HG02798 (cell line): ENCODE measurements at regions not wholly inside any gene's neighbourhood (a gene's known extent, or its start where the extent isn't known, plus 50 kb on each side); places are given as distances from the start of the nearest gene placed in this dataset.

Source experiments
- ATAC-seq: cut with Tn5 transposase; IDR thresholded peaks from one replicate; pipeline ENCODE4 v1.9.1; 2021; ENCODE audit warnings: mild to moderate bottlenecking; ENCODE audit not compliant: unreplicated experiment, poor library complexity

DNA sequence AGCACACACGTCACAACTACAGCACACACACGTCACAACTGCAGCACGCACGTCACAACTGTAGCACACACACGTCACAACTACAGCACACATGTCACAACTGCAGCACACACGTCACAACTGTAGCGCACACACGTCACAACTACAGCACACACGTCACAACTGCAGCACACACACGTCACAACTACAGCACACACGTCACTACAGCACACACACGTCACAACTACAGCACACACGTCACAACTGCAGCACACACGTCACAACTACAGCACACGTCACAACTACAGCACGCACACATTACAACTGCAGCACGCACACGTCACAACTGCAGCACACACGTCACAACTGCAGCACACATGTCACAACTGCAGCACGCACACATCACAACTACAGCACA lies 322.6 kb upstream of the AJAP1 start:
- no peak for ATAC-seq

- no peak for ATAC-seq
Measured at GRCh38 chr1:4336507-4336906, 317.9 kb upstream of the AJAP1 start.

DNA sequence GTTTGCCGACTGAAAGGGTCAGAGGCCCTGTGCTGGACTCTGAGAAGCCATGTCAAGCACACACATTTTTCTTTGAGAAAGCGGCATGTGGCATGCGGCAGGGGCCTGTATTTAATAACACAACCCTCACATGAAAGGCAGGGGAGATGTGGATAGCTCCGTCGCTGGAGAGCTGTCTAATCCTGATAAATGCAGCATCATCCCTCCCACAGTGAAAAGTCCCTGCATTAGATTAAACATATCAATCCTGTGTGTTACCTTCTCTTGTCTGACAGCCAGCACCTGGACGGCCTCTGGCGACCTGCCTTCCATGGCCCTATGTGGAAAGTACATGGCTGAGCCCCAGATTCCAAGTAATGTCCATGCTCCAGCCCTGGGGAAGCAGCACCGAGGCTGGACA lies 313.0 kb upstream of the AJAP1 start:
- ATAC-seq, result no peak

GRCh38 chr1:4344065-4344732 lies 310.2 kb upstream of the AJAP1 start:
- no peak for ATAC-seq

DNA sequence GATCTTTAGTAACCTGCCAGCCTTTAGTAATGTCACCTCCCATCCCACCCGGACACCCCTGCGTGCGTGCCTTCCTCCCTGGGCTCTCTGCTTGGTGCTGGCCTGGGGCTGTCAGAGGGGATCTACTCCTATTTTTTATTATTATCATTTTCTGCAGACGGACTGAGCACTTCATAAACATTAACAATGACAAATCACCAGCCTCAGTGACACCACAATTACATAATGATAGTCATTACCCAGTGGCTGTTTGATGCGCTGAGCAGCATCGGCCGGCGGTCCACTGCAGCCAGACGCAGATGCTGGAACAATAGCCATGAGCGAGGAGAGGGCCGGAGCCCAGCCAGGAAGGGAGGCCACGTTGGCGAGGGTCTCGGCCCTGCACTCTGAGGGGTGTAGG lies 309.3 kb upstream of the AJAP1 start:
- ATAC-seq, result no peak

DNA sequence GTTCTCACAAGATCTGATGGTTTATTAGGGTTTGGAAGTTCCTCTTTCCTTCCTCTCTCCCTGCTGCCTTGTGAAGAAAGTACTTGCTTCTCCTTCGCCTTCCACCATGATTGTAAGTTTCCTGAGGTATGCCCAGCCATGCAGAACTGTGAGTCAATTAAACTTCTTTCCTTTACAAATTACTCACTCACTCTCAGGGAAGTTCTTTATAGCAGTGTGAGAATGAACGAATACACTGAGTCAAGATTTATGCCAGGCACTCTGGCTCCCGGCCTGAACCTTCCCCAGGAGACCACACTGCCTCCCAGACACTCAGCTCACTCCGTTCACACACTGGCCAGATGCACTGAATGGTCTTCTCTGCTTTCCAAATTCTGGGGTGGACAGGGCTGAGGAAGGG lies 308.3 kb upstream of the AJAP1 start:
- ATAC-seq, result no peak

GRCh38 chr1:4351453-4351852 lies 303.0 kb upstream of the AJAP1 start:
- no peak for ATAC-seq

DNA sequence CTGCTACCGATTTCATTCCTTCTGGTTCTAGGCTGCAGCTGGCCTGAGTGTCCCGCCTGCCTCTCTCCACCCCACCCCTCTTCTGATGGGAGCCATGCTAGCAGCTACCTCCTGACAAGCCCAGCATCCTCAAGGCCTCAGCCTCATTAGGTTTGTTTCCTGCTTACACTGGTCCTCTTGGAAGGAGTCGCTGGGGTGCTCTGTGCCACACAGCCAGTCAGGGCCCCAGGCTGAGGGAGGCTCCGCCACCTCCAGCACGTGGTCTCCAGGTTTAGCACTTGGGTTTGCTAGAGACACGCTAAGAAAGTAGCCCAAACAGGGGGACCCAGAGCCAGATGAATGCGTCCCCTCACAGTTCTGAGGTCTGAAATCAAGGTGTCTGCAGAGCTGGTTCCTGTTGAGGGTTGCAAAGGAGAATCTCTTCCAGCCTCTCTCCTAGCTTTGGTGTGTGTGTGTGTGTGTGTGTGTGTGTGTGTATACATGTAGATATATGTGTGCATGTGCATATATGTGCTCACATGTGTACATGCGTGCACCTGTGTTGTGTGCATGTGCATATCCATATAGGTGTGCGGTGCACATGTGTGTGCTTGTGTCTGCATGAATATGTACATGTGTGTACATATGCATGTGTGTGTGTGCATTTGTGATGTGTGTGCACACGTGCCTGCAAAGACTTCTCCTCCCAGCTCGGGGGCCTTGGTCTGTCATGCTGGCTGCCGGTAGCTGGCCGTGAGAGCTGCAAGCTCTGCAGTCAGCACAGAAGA lies 301.1 kb upstream of the AJAP1 start:
- no peak for ATAC-seq

GRCh38 chr1:4355839-4356238 lies 298.6 kb upstream of the AJAP1 start:
- ATAC-seq, result no peak

DNA sequence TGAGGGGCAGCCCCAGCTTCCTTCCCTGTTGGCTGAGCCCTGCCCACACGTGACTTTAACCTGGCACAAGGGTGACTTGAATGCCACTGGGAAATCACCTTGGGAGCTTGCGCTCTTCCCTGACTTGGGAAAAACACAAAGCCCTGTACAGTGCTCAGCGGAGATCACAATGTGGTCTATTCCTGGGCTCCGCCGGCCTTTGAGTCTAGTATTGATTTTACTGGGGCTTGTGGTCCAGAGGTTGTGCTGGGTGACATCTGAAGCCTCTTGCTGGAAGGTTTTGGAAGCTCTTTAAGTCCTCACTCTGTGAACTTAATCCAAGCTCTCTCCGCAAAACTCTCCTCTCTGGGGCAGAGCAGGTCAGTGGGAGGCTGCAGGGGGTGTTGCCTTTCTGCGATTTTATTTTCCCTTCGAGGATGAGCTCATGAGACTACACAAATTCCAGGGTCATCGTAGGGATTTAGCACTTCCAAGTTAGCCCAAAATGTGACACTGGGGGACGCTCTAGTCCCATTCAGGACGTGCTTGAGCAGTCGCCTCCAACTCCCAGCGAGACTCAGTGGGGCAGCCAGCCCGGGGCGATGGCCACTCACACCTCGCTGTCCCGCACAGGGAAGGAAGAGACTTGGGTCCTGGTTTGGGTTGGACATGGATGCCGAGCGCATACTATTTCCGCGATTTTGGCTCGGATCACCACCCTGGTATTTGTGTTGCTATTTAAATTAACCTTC lies 291.9 kb upstream of the AJAP1 start:
- no peak for ATAC-seq

GRCh38 chr1:4366091-4366490 lies 288.3 kb upstream of the AJAP1 start:
- ATAC-seq, result no peak

- ATAC-seq, result no peak
Measured at GRCh38 chr1:4367230-4367777, 287.1 kb upstream of the AJAP1 start.

DNA sequence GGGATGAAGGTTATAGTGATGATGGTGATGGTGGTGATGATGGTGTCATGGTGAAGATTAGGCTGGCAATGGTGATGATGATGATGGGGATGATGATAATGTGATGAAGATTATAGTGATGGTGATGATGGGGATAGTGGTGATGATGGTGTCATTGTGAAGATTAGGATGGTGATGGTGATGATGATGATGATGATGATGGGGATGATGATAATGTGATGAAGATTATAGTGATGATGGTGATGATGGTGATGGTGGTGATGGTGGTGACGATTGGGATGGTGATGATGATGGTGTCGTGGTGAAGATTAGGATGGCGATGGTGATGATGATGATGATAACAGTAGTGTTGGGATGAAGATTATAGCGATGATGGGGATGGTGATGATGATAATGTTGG lies 285.1 kb upstream of the AJAP1 start:
- ATAC-seq, result no peak

DNA sequence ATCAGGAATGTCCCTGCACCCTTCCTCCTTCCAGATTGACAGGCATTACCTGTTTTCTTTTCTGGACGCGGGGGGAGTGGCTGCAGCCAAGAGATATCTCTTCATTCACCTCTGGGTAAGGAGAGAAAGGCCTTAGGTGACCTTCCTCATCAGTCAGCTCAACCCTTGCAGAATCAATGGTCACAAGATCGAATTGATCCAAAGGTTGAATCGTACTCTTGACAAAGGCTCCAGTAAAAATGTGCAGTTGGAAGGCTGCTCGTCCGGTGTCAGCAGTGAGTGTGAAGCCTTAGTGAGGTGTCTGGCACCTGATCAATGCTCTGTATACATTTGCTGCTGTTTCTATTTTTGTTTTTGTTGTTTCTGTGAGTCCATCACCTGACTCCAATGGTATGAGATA lies 282.6 kb upstream of the AJAP1 start:
- ATAC-seq, result no peak

DNA sequence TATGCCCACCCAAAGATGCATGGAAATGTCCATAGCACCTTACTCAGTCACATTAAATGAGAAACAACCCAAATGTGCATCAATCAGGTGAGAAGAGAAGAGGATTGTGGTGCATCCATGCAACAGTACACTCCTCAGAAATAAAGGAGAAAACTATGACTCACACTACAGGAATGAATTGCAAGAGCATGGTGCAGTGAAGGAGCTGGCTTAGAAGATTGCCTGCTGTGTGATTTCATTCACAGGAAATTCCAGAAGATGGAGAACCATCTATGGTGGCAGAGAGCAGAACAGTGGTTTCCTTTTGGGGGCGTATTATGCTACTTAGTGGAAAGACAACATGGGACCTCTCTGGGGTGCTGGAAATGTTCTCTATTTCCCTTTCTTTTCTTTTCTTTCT lies 278.6 kb upstream of the AJAP1 start:
- ATAC-seq, result no peak

GRCh38 chr1:4379451-4380175 lies 274.8 kb upstream of the AJAP1 start:
- ATAC-seq, result no peak

GRCh38 chr1:4380564-4381168 lies 273.7 kb upstream of the AJAP1 start:
- ATAC-seq, result no peak

DNA sequence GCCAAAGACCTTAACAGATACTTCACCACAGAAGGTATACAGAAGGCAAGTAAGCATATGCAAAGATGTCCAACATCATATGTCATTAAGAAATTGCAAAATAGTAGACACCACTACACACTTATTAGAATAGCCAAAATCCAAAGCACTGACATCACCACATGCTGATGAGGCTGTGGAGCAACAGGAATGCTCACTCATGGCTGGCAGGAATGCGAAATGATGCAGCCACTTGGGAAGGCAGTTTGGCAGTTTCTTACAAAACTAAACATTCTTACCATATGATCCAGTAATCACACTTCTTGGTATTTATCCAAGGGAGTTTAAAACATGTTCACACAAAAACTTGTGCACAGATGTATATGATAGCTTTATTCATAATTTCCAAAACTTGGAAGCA lies 261.2 kb upstream of the AJAP1 start:
- no peak for ATAC-seq

GRCh38 chr1:4394366-4394765 lies 260.0 kb upstream of the AJAP1 start:
- ATAC-seq, result no peak

- ATAC-seq, result no peak
Measured at GRCh38 chr1:4395158-4395557, 259.3 kb upstream of the AJAP1 start.
